GM23248 (cell line): ENCODE measurements at regions not wholly inside any gene's neighbourhood (a gene's known extent, or its start where the extent isn't known, plus 50 kb on each side); places are given as distances from the start of the nearest gene placed in this dataset.

ENCODE experiments used
- DNase-seq: peaks from one replicate; pipeline ENCODE4 v3.0.0-alpha.2; 2015
- H2AFZ ChIP-seq: fragments of 200-600 bp; sonication (generic); 2 replicates; pipeline ENCODE4 v1.6.1; 2016; ENCODE audit warnings: antibody characterized with exemption
- H3F3A ChIP-seq: fragments of 200-600 bp; sonication (generic); 2 replicates; pipeline ENCODE4 v1.6.1; 2016; ENCODE audit warnings: mild to moderate bottlenecking, antibody characterized with exemption, mixed run types; ENCODE audit not compliant: insufficient read depth
- H3K27ac ChIP-seq: fragments of 200-600 bp; sonication (generic); 2 replicates; pipeline ENCODE4 v1.5.1; 2016; ENCODE audit warnings: mild to moderate bottlenecking
- H3K27me3 ChIP-seq: fragments of 200-600 bp; sonication (generic); replicated peaks from 2 replicates; pipeline ENCODE4 v1.6.1; 2016; ENCODE audit warnings: mild to moderate bottlenecking; ENCODE audit not compliant: insufficient read depth
- H3K36me3 ChIP-seq: fragments of 200-600 bp; sonication (generic); 2 replicates; pipeline ENCODE4 v1.6.1; 2016; ENCODE audit warnings: low read depth, mild to moderate bottlenecking
- H3K4me1 ChIP-seq: fragments of 200-600 bp; sonication (generic); 2 replicates; pipeline ENCODE4 v1.6.1; 2016; ENCODE audit warnings: mild to moderate bottlenecking; ENCODE audit not compliant: insufficient read depth
- H3K4me2 ChIP-seq: fragments of 200-600 bp; sonication (generic); one replicate; pipeline ENCODE4 v1.6.1; 2016; ENCODE audit warnings: mild to moderate bottlenecking; ENCODE audit not compliant: unreplicated experiment
- H3K4me3 ChIP-seq: fragments of 200-600 bp; sonication (generic); 2 replicates; pipeline ENCODE4 v1.5.1; 2016; ENCODE audit warnings: mild to moderate bottlenecking
- H3K79me2 ChIP-seq: fragments of 200-600 bp; sonication (generic); 2 replicates; pipeline ENCODE4 v1.6.1; 2016; ENCODE audit warnings: mild to moderate bottlenecking; ENCODE audit not compliant: insufficient read depth
- H3K9ac ChIP-seq: fragments of 200-600 bp; sonication (generic); 2 replicates; pipeline ENCODE4 v1.6.1; 2016; ENCODE audit warnings: mild to moderate bottlenecking
- H3K9me2 ChIP-seq: fragments of 200-600 bp; sonication (generic); 2 replicates; pipeline ENCODE4 v1.6.1; 2016; ENCODE audit warnings: mixed run types, mild to moderate bottlenecking, moderate library complexity; ENCODE audit not compliant: insufficient read depth
- H3K9me3 ChIP-seq: fragments of 200-600 bp; sonication (generic); one replicate; pipeline ENCODE4 v1.6.1; 2017; ENCODE audit warnings: low read depth
- H4K20me1 ChIP-seq: fragments of 200-600 bp; sonication (generic); 2 replicates; pipeline ENCODE4 v1.6.0; 2016; ENCODE audit not compliant: insufficient read depth
- EZH2 ChIP-seq: fragments of 200-600 bp; sonication (generic); IDR thresholded peaks from 2 replicates; pipeline ENCODE4 v1.6.1; 2018; ENCODE audit warnings: antibody characterized with exemption, mild to moderate bottlenecking; ENCODE audit not compliant: insufficient read depth, poor library complexity, severe bottlenecking
- EZH2phosphoT487 ChIP-seq: fragments of 200-600 bp; sonication (generic); IDR thresholded peaks from 2 replicates; pipeline ENCODE4 v1.6.1; 2018; ENCODE audit warnings: antibody characterized with exemption, moderate library complexity, mild to moderate bottlenecking, low read depth; ENCODE audit not compliant: insufficient read depth
- WGBS, 2 experiments: methylation state at CpG; one replicate each; pipeline ENCODE4 v1.1.6; 2015 to 2017; ENCODE audit warnings: low lambda C conversion rate in 2 of 2, low coverage in 1 of 2; ENCODE audit errors: missing lambda C conversion rate in 2 of 2; 5-methylcytosine and 5-hydroxymethylcytosine counted together
- in situ Hi-C: fragments of 300-500 bp; cut with MboI; formaldehyde crosslinking; loops from 2 replicates; pipeline ENCODE4 v1.15.0; 2020

GRCh38 chr5:120958877-120959485 lies 494.9 kb downstream of the PRR16 start:
- Histone ChIP-seq H3K4me1 (no peaks in the 10 kb centered on the region), H3K9me3 (no peaks in the 10 kb centered on the region), H2AFZ (no peak overlapping the region), H3K27ac (no peak overlapping the region), H3K36me3 (no peaks in the 10 kb centered on the region), H3K27me3 (no peaks in the 10 kb centered on the region), H4K20me1 (no peaks in the 10 kb centered on the region), H3K4me2 (no peak overlapping the region), H3K79me2 (no peaks in the 10 kb centered on the region), H3K4me3 (no peak overlapping the region), H3K9ac (no peak overlapping the region), H3K9me2 (no peaks in the 10 kb centered on the region), H3F3A (no peaks in the 10 kb centered on the region)
- 48 to 49% methylated on average over 7 of the region's 7 CpGs for WGBS, 2 experiments
- no peak for DNase-seq
- in situ Hi-C loops: no loop called here
- TF ChIP-seq EZH2phosphoT487 (no peak), EZH2 (no peak)

GRCh38 chr5:120960510-120960909 lies 496.4 kb downstream of the PRR16 start:
- no peaks in the 10 kb centered on the region for H3K79me2 ChIP-seq
- TF ChIP-seq EZH2 (no peak), EZH2phosphoT487 (no peak)
- WGBS, 2 experiments: 38 to 44% methylated on average over 1 of the region's 1 CpG
- no peak for DNase-seq
- H3K27me3 ChIP-seq: no peaks in the 10 kb centered on the region
- H3K4me3 ChIP-seq: no peak overlapping the region
- no peak overlapping the region for H3K4me2 ChIP-seq
- no peaks in the 10 kb centered on the region for H3K9me3 ChIP-seq
- no peaks in the 10 kb centered on the region for H3K9me2 ChIP-seq
- no peak overlapping the region for H3K9ac ChIP-seq
- no peaks in the 10 kb centered on the region for H4K20me1 ChIP-seq
- no peaks in the 10 kb centered on the region for H3K4me1 ChIP-seq
- H3F3A ChIP-seq: no peaks in the 10 kb centered on the region
- no peaks in the 10 kb centered on the region for H3K36me3 ChIP-seq
- H3K27ac ChIP-seq: no peak overlapping the region
- H2AFZ ChIP-seq: no peak overlapping the region
- in situ Hi-C loops: no loop called here

- in situ Hi-C loops: no loop called here
- no peaks in the 10 kb centered on the region for H3K36me3 ChIP-seq
Observed at GRCh38 chr5:120967366-120967765, 503.3 kb downstream of the PRR16 start.

GRCh38 chr5:120974690-120975089 lies 510.6 kb downstream of the PRR16 start:
- Histone ChIP-seq H3K9ac (no peak overlapping the region), H3F3A (no peaks in the 10 kb centered on the region), H3K27me3 (no peaks in the 10 kb centered on the region), H3K9me3 (no peaks in the 10 kb centered on the region), H3K4me3 (no peak overlapping the region), H3K4me2 (no peak overlapping the region), H3K36me3 (no peaks in the 10 kb centered on the region), H3K9me2 (no peaks in the 10 kb centered on the region; the same call in 1 of the 2 replicates), H2AFZ (no peak overlapping the region), H3K27ac (no peak overlapping the region), H4K20me1 (no peaks in the 10 kb centered on the region), H3K79me2 (no peaks in the 10 kb centered on the region), H3K4me1 (no peaks in the 10 kb centered on the region)
- no peak for TF ChIP-seq EZH2
- DNase-seq: no peak
- 31 to 36% methylated on average over 2 of the region's 2 CpGs for WGBS, 2 experiments
- in situ Hi-C loops: no loop called here

More at GRCh38 chr5:120967366-120967765, 503.3 kb downstream of the PRR16 start:
- Histone ChIP-seq H3K4me3 (no peak overlapping the region), H4K20me1 (no peaks in the 10 kb centered on the region), H2AFZ (no peak overlapping the region), H3K9ac (no peak overlapping the region), H3K79me2 (no peaks in the 10 kb centered on the region), H3F3A (no peaks in the 10 kb centered on the region), H3K27ac (no peak overlapping the region), H3K9me3 (no peaks in the 10 kb centered on the region), H3K4me1 (no peaks in the 10 kb centered on the region), H3K9me2 (no peaks in the 10 kb centered on the region), H3K4me2 (no peak overlapping the region), H3K27me3 (no peaks in the 10 kb centered on the region)
- TF ChIP-seq EZH2phosphoT487 (no peak), EZH2 (no peak)
- no peak for DNase-seq

- Histone ChIP-seq H3K27me3 (no peaks in the 10 kb centered on the region), H3K9ac (no peak overlapping the region), H3F3A (no peaks in the 10 kb centered on the region), H3K27ac (no peak overlapping the region), H3K79me2 (no peaks in the 10 kb centered on the region), H3K9me3 (no peaks in the 10 kb centered on the region), H3K4me3 (no peak overlapping the region), H3K9me2 (no peaks in the 10 kb centered on the region), H3K4me2 (no peak overlapping the region), H3K4me1 (no peaks in the 10 kb centered on the region), H4K20me1 (no peaks in the 10 kb centered on the region), H3K36me3 (no peaks in the 10 kb centered on the region), H2AFZ (no peak overlapping the region)
- DNase-seq: no peak
- in situ Hi-C loops: no loop called here
- TF ChIP-seq EZH2: no peak
- no peak for TF ChIP-seq EZH2phosphoT487
Observed at GRCh38 chr5:120982351-120982750, 518.3 kb downstream of the PRR16 start.
